ENCODE measurements at regions not wholly inside any gene's neighbourhood (a gene's known extent, or its start where the extent isn't known, plus 50 kb on each side); places are given as distances from the start of the nearest gene placed in this dataset.

GRCh38 chr2:82879803-82880202 is 1579.3 kb downstream of the SUCLG1 start:
- TF ChIP-seq CTCF (IDR thresholded peaks at IDR 0.05) (no peak), POLR2A (IDR thresholded peaks at IDR 0.05) (no peak)

Measured in testis (tissue), 2 donors.